ENCODE measurements at regions not wholly inside any gene's neighbourhood (a gene's known extent, or its start where the extent isn't known, plus 50 kb on each side); places are given as distances from the start of the nearest gene placed in this dataset.
"Not testable (repeated sequence)": the region's sequence is repeated elsewhere in the genome, so short reads cannot be mapped to it uniquely, and the experiment has no call there.

GRCh38 chr2:150346806-150347205 is 140.7 kb downstream of the RND3 start:
- Histone ChIP-seq H3K27ac (ENCODE audit: low read length) (no peak overlapping the region), H3K4me1 (ENCODE audit: control insufficient read depth, insufficient read depth, low read length) (no peaks in the 10 kb centered on the region), H3K4me3 (ENCODE audit: low read length) (no peak overlapping the region), H3K27me3 (ENCODE audit: control insufficient read depth, insufficient read depth, low read length) (no peaks in the 10 kb centered on the region), H3K9me3 (replicated peaks; ENCODE audit: control insufficient read depth, low read depth, low read length) (no peaks in the 10 kb centered on the region), H3K36me3 (ENCODE audit: control insufficient read depth, insufficient read depth, low read length) (no peaks in the 10 kb centered on the region)
- DNase-seq, result no peak
- WGBS (ENCODE audit: insufficient coverage), result no CpG with 5 or more reads among the region's 4 CpGs

GRCh38 chr2:150341982-150342680 is 145.3 kb downstream of the RND3 start:
- WGBS (ENCODE audit: insufficient coverage), result no CpG with 5 or more reads among the region's 4 CpGs
- no peaks in the 10 kb centered on the region for H3K9me3 ChIP-seq (replicated peaks; ENCODE audit: control insufficient read depth, low read depth, low read length)
- H3K36me3 ChIP-seq (ENCODE audit: control insufficient read depth, insufficient read depth, low read length), result no peaks in the 10 kb centered on the region
- no peak overlapping the region for H3K4me3 ChIP-seq (ENCODE audit: low read length)
- H3K4me1 ChIP-seq (ENCODE audit: control insufficient read depth, insufficient read depth, low read length), result no peaks in the 10 kb centered on the region
- H3K27me3 ChIP-seq (ENCODE audit: control insufficient read depth, insufficient read depth, low read length), result no peaks in the 10 kb centered on the region
- no peak overlapping the region for H3K27ac ChIP-seq (ENCODE audit: low read length)
- no peak for DNase-seq

GRCh38 chr2:150339951-150340350 is 147.5 kb downstream of the RND3 start:
- Histone ChIP-seq H3K27ac (ENCODE audit: low read length) (no peak overlapping the region), H3K4me1 (ENCODE audit: control insufficient read depth, insufficient read depth, low read length) (no peaks in the 10 kb centered on the region), H3K4me3 (ENCODE audit: low read length) (no peak overlapping the region), H3K27me3 (ENCODE audit: control insufficient read depth, insufficient read depth, low read length) (no peaks in the 10 kb centered on the region), H3K36me3 (ENCODE audit: control insufficient read depth, insufficient read depth, low read length) (no peaks in the 10 kb centered on the region), H3K9me3 (replicated peaks; ENCODE audit: control insufficient read depth, low read depth, low read length) (no peaks in the 10 kb centered on the region)
- no CpG with 5 or more reads among the region's 3 CpGs for WGBS (ENCODE audit: insufficient coverage)
- DNase-seq, result peak; percentile 6

- no peak for DNase-seq
- Histone ChIP-seq H3K27ac (ENCODE audit: low read length) (no peak overlapping the region), H3K4me3 (ENCODE audit: low read length) (no peak overlapping the region), H3K36me3 (ENCODE audit: control insufficient read depth, insufficient read depth, low read length) (no peaks in the 10 kb centered on the region), H3K4me1 (ENCODE audit: control insufficient read depth, insufficient read depth, low read length) (no peaks in the 10 kb centered on the region), H3K27me3 (ENCODE audit: control insufficient read depth, insufficient read depth, low read length) (no peaks in the 10 kb centered on the region), H3K9me3 (replicated peaks; ENCODE audit: control insufficient read depth, low read depth, low read length) (no peaks in the 10 kb centered on the region)
- no CpG with 5 or more reads among the region's 1 CpG for WGBS (ENCODE audit: insufficient coverage)
Observed at GRCh38 chr2:150339282-150339681, 148.2 kb downstream of the RND3 start.

- no CpG with 5 or more reads among the region's 1 CpG for WGBS (ENCODE audit: insufficient coverage)
- H3K27me3 ChIP-seq (ENCODE audit: control insufficient read depth, insufficient read depth, low read length), result no peaks in the 10 kb centered on the region
- H3K9me3 ChIP-seq (replicated peaks; ENCODE audit: control insufficient read depth, low read depth, low read length), result no peaks in the 10 kb centered on the region
- H3K4me1 ChIP-seq (ENCODE audit: control insufficient read depth, insufficient read depth, low read length), result no peaks in the 10 kb centered on the region
- no peak overlapping the region for H3K4me3 ChIP-seq (ENCODE audit: low read length)
- H3K36me3 ChIP-seq (ENCODE audit: control insufficient read depth, insufficient read depth, low read length), result no peaks in the 10 kb centered on the region
- no peak overlapping the region for H3K27ac ChIP-seq (ENCODE audit: low read length)
- DNase-seq, result no peak
Observed at GRCh38 chr2:150335596-150335995, 151.9 kb downstream of the RND3 start.

GRCh38 chr2:150332383-150332782 is 155.1 kb downstream of the RND3 start:
- no peaks in the 10 kb centered on the region for H3K27me3 ChIP-seq (ENCODE audit: control insufficient read depth, insufficient read depth, low read length)
- DNase-seq, result peak; percentile 11
- H3K4me3 ChIP-seq (ENCODE audit: low read length), result no peak overlapping the region
- no peak overlapping the region for H3K27ac ChIP-seq (ENCODE audit: low read length)
- no CpG with 5 or more reads among the region's 2 CpGs for whole genome bisulfite sequencing (ENCODE audit: insufficient coverage)
- no peaks in the 10 kb centered on the region for H3K9me3 ChIP-seq (replicated peaks; ENCODE audit: control insufficient read depth, low read depth, low read length)
- H3K36me3 ChIP-seq (ENCODE audit: control insufficient read depth, insufficient read depth, low read length), result no peaks in the 10 kb centered on the region
- no peaks in the 10 kb centered on the region for H3K4me1 ChIP-seq (ENCODE audit: control insufficient read depth, insufficient read depth, low read length)

GRCh38 chr2:150327564-150328489 is 159.6 kb downstream of the RND3 start:
- WGBS (ENCODE audit: insufficient coverage), result 82% methylated on average over 9 of the region's 14 CpGs
- H3K27me3 ChIP-seq (ENCODE audit: control insufficient read depth, insufficient read depth, low read length), result no peaks in the 10 kb centered on the region
- no peak overlapping the region for H3K4me3 ChIP-seq (ENCODE audit: low read length)
- H3K4me1 ChIP-seq (ENCODE audit: control insufficient read depth, insufficient read depth, low read length), result no peaks in the 10 kb centered on the region
- no peak overlapping the region for H3K27ac ChIP-seq (ENCODE audit: low read length)
- no peak for DNase-seq
- H3K36me3 ChIP-seq (ENCODE audit: control insufficient read depth, insufficient read depth, low read length), result no peaks in the 10 kb centered on the region
- no peaks in the 10 kb centered on the region for H3K9me3 ChIP-seq (replicated peaks; ENCODE audit: control insufficient read depth, low read depth, low read length)

GRCh38 chr2:150325656-150326314 is 161.7 kb downstream of the RND3 start:
- 48% methylated on average over 5 of the region's 6 CpGs for WGBS (ENCODE audit: insufficient coverage)
- Histone ChIP-seq H3K4me1 (ENCODE audit: control insufficient read depth, insufficient read depth, low read length) (no peaks in the 10 kb centered on the region), H3K27ac (ENCODE audit: low read length) (no peak overlapping the region), H3K36me3 (ENCODE audit: control insufficient read depth, insufficient read depth, low read length) (no peaks in the 10 kb centered on the region), H3K4me3 (ENCODE audit: low read length) (no peak overlapping the region), H3K27me3 (ENCODE audit: control insufficient read depth, insufficient read depth, low read length) (no peaks in the 10 kb centered on the region), H3K9me3 (replicated peaks; ENCODE audit: control insufficient read depth, low read depth, low read length) (no peaks in the 10 kb centered on the region)
- peak; percentile 36 for DNase-seq

- H3K27me3 ChIP-seq (ENCODE audit: control insufficient read depth, insufficient read depth, low read length); H3K4me1 ChIP-seq (ENCODE audit: control insufficient read depth, insufficient read depth, low read length); DNase-seq; H3K36me3 ChIP-seq (ENCODE audit: control insufficient read depth, insufficient read depth, low read length); H3K27ac ChIP-seq (ENCODE audit: low read length); H3K9me3 ChIP-seq (replicated peaks; ENCODE audit: control insufficient read depth, low read depth, low read length); H3K4me3 ChIP-seq (ENCODE audit: low read length): not testable (repeated sequence)
Observed at GRCh38 chr2:150323071-150323470, 164.4 kb downstream of the RND3 start.

GRCh38 chr2:150320608-150321007 is 166.9 kb downstream of the RND3 start:
- H3K36me3 ChIP-seq (ENCODE audit: control insufficient read depth, insufficient read depth, low read length), result no peaks in the 10 kb centered on the region
- no peak overlapping the region for H3K4me3 ChIP-seq (ENCODE audit: low read length)
- no peaks in the 10 kb centered on the region for H3K4me1 ChIP-seq (ENCODE audit: control insufficient read depth, insufficient read depth, low read length)
- no peaks in the 10 kb centered on the region for H3K27me3 ChIP-seq (ENCODE audit: control insufficient read depth, insufficient read depth, low read length)
- H3K9me3 ChIP-seq (replicated peaks; ENCODE audit: control insufficient read depth, low read depth, low read length), result no peaks in the 10 kb centered on the region
- no peak overlapping the region for H3K27ac ChIP-seq (ENCODE audit: low read length)
- no peak for DNase-seq
- 83% methylated on average over 1 of the region's 1 CpG for WGBS (ENCODE audit: insufficient coverage)
